HFFc6 (cell line): ENCODE measurements at regions not wholly inside any gene's neighbourhood (a gene's known extent, or its start where the extent isn't known, plus 50 kb on each side); places are given as distances from the start of the nearest gene placed in this dataset.
"Not testable (repeated sequence)": the region's sequence is repeated elsewhere in the genome, so short reads cannot be mapped to it uniquely, and the experiment has no call there.

ENCODE experiments used
- DNase-seq: peaks from one replicate; pipeline ENCODE4 v3.0.0-alpha.2; 2018
- H3K27ac Mint-ChIP-seq: 2 replicates; pipeline ENCODE4 v1.8.0; 2020; ENCODE audit warnings: mild to moderate bottlenecking, mixed read lengths
- H3K27me3 Mint-ChIP-seq: 2 replicates; pipeline ENCODE4 v1.8.0; 2021; ENCODE audit warnings: mild to moderate bottlenecking, moderate library complexity, mixed read lengths; ENCODE audit not compliant: insufficient read depth
- H3K36me3 Mint-ChIP-seq: 2 replicates; pipeline ENCODE4 v1.8.0; 2021; ENCODE audit warnings: low read depth, mixed read lengths
- H3K4me1 Mint-ChIP-seq: 2 replicates; pipeline ENCODE4 v1.8.0; 2020; ENCODE audit warnings: low read depth, mixed read lengths
- H3K4me3 Mint-ChIP-seq: 2 replicates; pipeline ENCODE4 v1.8.0; 2020; ENCODE audit warnings: mild to moderate bottlenecking, moderate library complexity, mixed read lengths
- H3K9me3 Mint-ChIP-seq: 2 replicates; pipeline ENCODE4 v1.8.0; 2020; ENCODE audit warnings: mild to moderate bottlenecking, mixed read lengths
- CTCF ChIP-seq: fragments of 200-600 bp; sonication (generic); IDR thresholded peaks from 2 replicates; pipeline ENCODE4 v1.5.0; 2021; ENCODE audit warnings: antibody characterized with exemption, mild to moderate bottlenecking

GRCh38 chr6:82507112-82507511 is 143.5 kb downstream of the TPBG start:
- no peak for TF ChIP-seq CTCF
- Mint-ChIP-seq H3K4me3 (no peak overlapping the region), H3K9me3 (no peaks in the 10 kb centered on the region), H3K4me1 (no peaks in the 10 kb centered on the region), H3K36me3 (no peaks in the 10 kb centered on the region), H3K27ac (no peak overlapping the region), H3K27me3 (peaks cover 3% of the 10 kb centered on the region)
- DNase-seq = no peak

GRCh38 chr6:82511546-82511945 is 147.9 kb downstream of the TPBG start:
- TF ChIP-seq CTCF = no peak
- H3K36me3 Mint-ChIP-seq = no peaks in the 10 kb centered on the region
- H3K9me3 Mint-ChIP-seq = peaks cover 4% of the 10 kb centered on the region
- H3K27me3 Mint-ChIP-seq = no peaks in the 10 kb centered on the region; the same call in none of the 2 replicates
- no peak overlapping the region for H3K4me3 Mint-ChIP-seq
- no peaks in the 10 kb centered on the region for H3K4me1 Mint-ChIP-seq
- no peak for DNase-seq
- H3K27ac Mint-ChIP-seq = no peak overlapping the region

GRCh38 chr6:82517896-82518295 is 154.3 kb downstream of the TPBG start:
- not testable (repeated sequence) for H3K27me3 Mint-ChIP-seq
- H3K9me3 Mint-ChIP-seq = peaks cover 16% of the 10 kb centered on the region

GRCh38 chr6:82521369-82521768 is 157.8 kb downstream of the TPBG start:
- peaks cover 12% of the 10 kb centered on the region; the same call in 1 of the 2 replicates for H3K9me3 Mint-ChIP-seq
- DNase-seq = no peak
- TF ChIP-seq CTCF = no peak
- H3K36me3 Mint-ChIP-seq = no peaks in the 10 kb centered on the region
- no peak overlapping the region for H3K4me3 Mint-ChIP-seq
- H3K4me1 Mint-ChIP-seq = no peaks in the 10 kb centered on the region
- peaks cover 15% of the 10 kb centered on the region for H3K27me3 Mint-ChIP-seq
- no peak overlapping the region for H3K27ac Mint-ChIP-seq

More at GRCh38 chr6:82517896-82518295, 154.3 kb downstream of the TPBG start:
- H3K27ac Mint-ChIP-seq, H3K36me3 Mint-ChIP-seq, DNase-seq, H3K4me3 Mint-ChIP-seq, H3K4me1 Mint-ChIP-seq: not testable (repeated sequence)

- Mint-ChIP-seq H3K36me3 (no peaks in the 10 kb centered on the region), H3K4me3 (no peak overlapping the region), H3K4me1 (no peaks in the 10 kb centered on the region), H3K27ac (no peak overlapping the region), H3K27me3 (peaks cover 15% of the 10 kb centered on the region), H3K9me3 (peaks cover 12% of the 10 kb centered on the region; the same call in 1 of the 2 replicates)
- DNase-seq = no peak
- TF ChIP-seq CTCF = no peak
Observed at GRCh38 chr6:82521861-82522260, 158.2 kb downstream of the TPBG start.

- H3K27ac Mint-ChIP-seq = no peak overlapping the region
Observed at GRCh38 chr6:82524031-82524430, 160.4 kb downstream of the TPBG start.

More at GRCh38 chr6:82524031-82524430, 160.4 kb downstream of the TPBG start:
- H3K4me1 Mint-ChIP-seq = no peaks in the 10 kb centered on the region
- no peak for TF ChIP-seq CTCF
- peaks cover 13% of the 10 kb centered on the region for H3K27me3 Mint-ChIP-seq
- H3K9me3 Mint-ChIP-seq = no peaks in the 10 kb centered on the region
- no peak for DNase-seq
- H3K4me3 Mint-ChIP-seq = no peak overlapping the region
- no peaks in the 10 kb centered on the region for H3K36me3 Mint-ChIP-seq
